ENCODE measurements at regions not wholly inside any gene's neighbourhood (a gene's known extent, or its start where the extent isn't known, plus 50 kb on each side); places are given as distances from the start of the nearest gene placed in this dataset.

- DNase-seq (ENCODE audit: low read depth) = no peak
- TF ChIP-seq, protein P1, sequence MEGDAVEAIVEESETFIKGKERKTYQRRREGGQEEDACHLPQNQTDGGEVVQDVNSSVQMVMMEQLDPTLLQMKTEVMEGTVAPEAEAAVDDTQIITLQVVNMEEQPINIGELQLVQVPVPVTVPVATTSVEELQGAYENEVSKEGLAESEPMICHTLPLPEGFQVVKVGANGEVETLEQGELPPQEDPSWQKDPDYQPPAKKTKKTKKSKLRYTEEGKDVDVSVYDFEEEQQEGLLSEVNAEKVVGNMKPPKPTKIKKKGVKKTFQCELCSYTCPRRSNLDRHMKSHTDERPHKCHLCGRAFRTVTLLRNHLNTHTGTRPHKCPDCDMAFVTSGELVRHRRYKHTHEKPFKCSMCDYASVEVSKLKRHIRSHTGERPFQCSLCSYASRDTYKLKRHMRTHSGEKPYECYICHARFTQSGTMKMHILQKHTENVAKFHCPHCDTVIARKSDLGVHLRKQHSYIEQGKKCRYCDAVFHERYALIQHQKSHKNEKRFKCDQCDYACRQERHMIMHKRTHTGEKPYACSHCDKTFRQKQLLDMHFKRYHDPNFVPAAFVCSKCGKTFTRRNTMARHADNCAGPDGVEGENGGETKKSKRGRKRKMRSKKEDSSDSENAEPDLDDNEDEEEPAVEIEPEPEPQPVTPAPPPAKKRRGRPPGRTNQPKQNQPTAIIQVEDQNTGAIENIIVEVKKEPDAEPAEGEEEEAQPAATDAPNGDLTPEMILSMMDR (IDR thresholded peaks at IDR 0.05; ENCODE audit: control insufficient read depth, extremely low read depth, insufficient read depth) = no peak
- H3K4me3 ChIP-seq (ENCODE audit: low read depth, low read length) = no peak overlapping the region
Observed at GRCh38 chr20:61166324-61166723, 85.7 kb upstream of the CDH4 start.

- no peak for DNase-seq (ENCODE audit: low read depth)
- H3K4me3 ChIP-seq (ENCODE audit: low read depth, low read length) = no peak overlapping the region
- TF ChIP-seq, protein P1 (IDR thresholded peaks at IDR 0.05; ENCODE audit: control insufficient read depth, extremely low read depth, insufficient read depth) = no peak
Observed at GRCh38 chr20:61168605-61169004, 83.5 kb upstream of the CDH4 start.

DNA sequence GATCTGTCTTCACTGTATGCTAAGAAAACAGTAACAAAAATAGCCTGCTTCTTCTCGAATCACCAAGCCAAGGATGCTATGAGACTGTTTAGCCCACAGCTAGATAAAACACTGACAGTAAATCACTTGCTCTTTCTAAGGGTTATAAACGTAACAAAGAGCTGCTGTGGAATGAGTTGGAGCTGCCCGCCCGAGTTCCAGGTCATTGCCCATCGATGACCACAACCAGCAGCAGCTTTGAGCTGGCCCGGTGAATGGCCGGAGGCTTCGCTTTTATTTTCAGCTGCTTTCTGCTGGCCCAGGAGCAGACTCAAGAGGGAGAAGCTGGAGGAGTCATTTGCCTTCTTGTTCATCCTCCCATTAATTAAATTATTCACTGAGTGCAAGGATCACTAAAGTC, 82.2 kb upstream of the CDH4 start:
- no peak for DNase-seq (ENCODE audit: low read depth)
- H3K4me3 ChIP-seq (ENCODE audit: low read depth, low read length) = no peak overlapping the region
- TF ChIP-seq, protein P1 (IDR thresholded peaks at IDR 0.05; ENCODE audit: control insufficient read depth, extremely low read depth, insufficient read depth) = no peak

- H3K4me3 ChIP-seq (ENCODE audit: low read depth, low read length) = no peak overlapping the region
- no peak for DNase-seq (ENCODE audit: low read depth)
- TF ChIP-seq, protein P1 (IDR thresholded peaks at IDR 0.05; ENCODE audit: control insufficient read depth, extremely low read depth, insufficient read depth) = no peak
Observed at GRCh38 chr20:61170496-61171320, 81.4 kb upstream of the CDH4 start.

DNA sequence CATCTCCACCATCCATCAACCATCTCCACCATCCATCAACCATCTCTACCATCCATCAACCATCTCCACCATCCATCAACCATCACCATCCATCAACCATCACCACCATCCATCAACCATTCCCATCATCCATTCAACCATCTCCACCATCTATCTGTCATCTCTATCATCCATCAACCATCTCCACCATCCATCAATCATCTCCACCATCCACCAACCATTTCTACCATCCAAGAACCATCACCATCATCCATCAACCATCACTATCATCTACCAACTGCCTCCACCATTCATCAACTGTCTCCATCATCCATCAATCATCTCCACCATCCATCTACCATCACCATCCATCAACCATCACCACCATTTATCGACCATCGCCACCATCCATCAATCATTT, 78.8 kb upstream of the CDH4 start:
- DNase-seq (ENCODE audit: low read depth) = no peak
- H3K4me3 ChIP-seq (ENCODE audit: low read depth, low read length) = no peak overlapping the region
- TF ChIP-seq, protein P1 (IDR thresholded peaks at IDR 0.05; ENCODE audit: control insufficient read depth, extremely low read depth, insufficient read depth) = no peak

DNA sequence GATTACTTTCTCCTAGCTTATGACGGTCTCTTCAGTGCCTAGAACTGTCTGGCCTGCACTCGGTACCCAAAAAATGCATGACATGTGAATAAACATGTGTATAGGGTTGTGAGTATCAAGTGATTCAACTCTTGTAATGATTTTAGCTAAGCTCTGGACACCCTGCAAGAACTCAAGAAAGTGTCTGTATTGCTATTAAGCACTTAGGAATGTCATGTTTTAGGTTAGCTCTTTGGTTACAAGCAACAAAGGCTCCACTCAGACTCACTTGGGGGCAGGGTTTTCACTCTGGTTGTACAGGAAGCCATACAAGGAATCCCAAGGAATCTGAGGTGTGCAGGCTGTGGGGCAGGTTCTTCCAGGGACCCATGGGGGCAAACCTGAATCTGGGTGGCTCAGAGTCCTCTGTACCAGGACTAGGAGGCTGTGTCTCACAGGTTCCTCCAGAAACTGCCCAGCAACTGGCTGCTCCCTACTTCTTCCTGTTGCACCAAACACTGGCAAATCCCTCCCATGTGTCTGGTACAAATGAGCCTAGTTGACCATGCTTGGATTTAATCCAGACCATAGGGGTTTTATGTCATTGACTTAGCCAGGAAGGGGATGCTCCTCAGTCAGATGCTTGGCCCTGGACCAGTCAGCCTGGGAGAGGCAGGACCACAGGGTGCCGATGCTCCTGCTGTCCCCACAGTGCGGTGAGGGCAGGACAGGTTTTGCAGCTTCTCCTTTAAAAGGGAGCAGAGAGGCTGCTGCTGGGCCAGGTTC, 77.9 kb upstream of the CDH4 start:
- no peak for DNase-seq (ENCODE audit: low read depth)
- TF ChIP-seq, protein P1 (IDR thresholded peaks at IDR 0.05; ENCODE audit: control insufficient read depth, extremely low read depth, insufficient read depth) = no peak
- no peak overlapping the region for H3K4me3 ChIP-seq (ENCODE audit: low read depth, low read length)
